HCT116 (cell line): ENCODE measurements at regions not wholly inside any gene's neighbourhood (a gene's known extent, or its start where the extent isn't known, plus 50 kb on each side); places are given as distances from the start of the nearest gene placed in this dataset.

ENCODE experiments used
- EZH2 ChIP-seq: fragments of 200-600 bp; sonication (generic); IDR thresholded peaks from 2 replicates; pipeline ENCODE4 v1.6.1; 2017; ENCODE audit warnings: antibody characterized with exemption, mixed run types
- JUND ChIP-seq: IDR thresholded peaks from 2 replicates; pipeline ENCODE4 v1.6.1; 2012
- POLR2A ChIP-seq: IDR thresholded peaks from 2 replicates; pipeline ENCODE4 v1.7.0; 2011; ENCODE audit warnings: borderline replicate concordance; ENCODE audit not compliant: insufficient read depth, insufficient read length; ENCODE audit errors: extremely low read depth
- POLR2AphosphoS5 ChIP-seq: IDR thresholded peaks from 2 replicates; pipeline ENCODE4 v1.6.1; 2011; ENCODE audit warnings: mild to moderate bottlenecking, low read depth, low read length, moderate library complexity
- RAD21 ChIP-seq: IDR thresholded peaks from 2 replicates; pipeline ENCODE4 v1.6.1; 2012; ENCODE audit warnings: low read depth, mild to moderate bottlenecking
- ZNF274 ChIP-seq: fragments of 200-500 bp; sonication (Bioruptor generic); IDR thresholded peaks from 2 replicates; pipeline ENCODE4 v1.6.1; 2014; ENCODE audit warnings: mild to moderate bottlenecking, low read depth, low read length, inconsistent platforms
- TF ChIP-seq, protein P1 (sequence below), 3 experiments: fragments of 200-600 bp in 1 of 3; sonication (generic) in 1 of 3; IDR thresholded peaks in 2 of 3; conservative IDR thresholded peaks in 1 of 3; 2 replicates each; pipeline ENCODE4 v1.5.1; 2012 to 2017; ENCODE audit warnings: low read depth in 2 of 3, low read length in 2 of 3, antibody characterized with exemption in 1 of 3, borderline replicate concordance in 1 of 3, control low read depth in 1 of 3, mild to moderate bottlenecking in 1 of 3, mixed read lengths in 1 of 3, mixed run types in 1 of 3, moderate library complexity in 1 of 3; ENCODE audit not compliant: insufficient read depth in 1 of 3
- TF ChIP-seq, protein P2 (sequence below): IDR thresholded peaks from 2 replicates; pipeline ENCODE4 v1.6.1; 2012

DNA sequence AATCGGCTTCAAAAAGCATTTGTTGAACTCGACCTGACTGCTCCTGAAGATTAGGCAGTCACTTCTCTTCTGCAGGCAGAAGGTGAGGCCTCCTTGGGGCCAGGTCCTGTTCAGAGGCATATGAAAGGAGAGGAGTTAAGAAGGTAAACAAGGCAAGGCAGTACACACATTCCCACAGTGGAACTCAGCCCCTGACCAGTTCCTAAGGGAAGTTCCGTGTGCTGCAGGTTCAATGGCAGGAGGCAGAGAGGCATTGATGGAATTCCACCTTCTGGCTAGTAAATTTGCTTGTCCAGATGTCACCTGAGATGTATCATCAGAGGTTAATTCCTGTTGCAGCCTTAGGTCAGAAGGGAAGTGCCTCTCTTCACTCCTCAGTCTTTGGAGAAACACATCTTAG is 337.0 kb upstream of the MTNR1B start:
- TF ChIP-seq ZNF274 = no peak
- TF ChIP-seq, protein P1, sequence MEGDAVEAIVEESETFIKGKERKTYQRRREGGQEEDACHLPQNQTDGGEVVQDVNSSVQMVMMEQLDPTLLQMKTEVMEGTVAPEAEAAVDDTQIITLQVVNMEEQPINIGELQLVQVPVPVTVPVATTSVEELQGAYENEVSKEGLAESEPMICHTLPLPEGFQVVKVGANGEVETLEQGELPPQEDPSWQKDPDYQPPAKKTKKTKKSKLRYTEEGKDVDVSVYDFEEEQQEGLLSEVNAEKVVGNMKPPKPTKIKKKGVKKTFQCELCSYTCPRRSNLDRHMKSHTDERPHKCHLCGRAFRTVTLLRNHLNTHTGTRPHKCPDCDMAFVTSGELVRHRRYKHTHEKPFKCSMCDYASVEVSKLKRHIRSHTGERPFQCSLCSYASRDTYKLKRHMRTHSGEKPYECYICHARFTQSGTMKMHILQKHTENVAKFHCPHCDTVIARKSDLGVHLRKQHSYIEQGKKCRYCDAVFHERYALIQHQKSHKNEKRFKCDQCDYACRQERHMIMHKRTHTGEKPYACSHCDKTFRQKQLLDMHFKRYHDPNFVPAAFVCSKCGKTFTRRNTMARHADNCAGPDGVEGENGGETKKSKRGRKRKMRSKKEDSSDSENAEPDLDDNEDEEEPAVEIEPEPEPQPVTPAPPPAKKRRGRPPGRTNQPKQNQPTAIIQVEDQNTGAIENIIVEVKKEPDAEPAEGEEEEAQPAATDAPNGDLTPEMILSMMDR (IDR thresholded peaks at IDR 0.05 in 2 of 3, conservative IDR thresholded peaks at IDR 0.05 in 1 of 3; ENCODE audit: borderline replicate concordance in 1 of 3, insufficient read depth in 1 of 3, low read depth in 2 of 3, low read length in 2 of 3) = no peak
- no peak for TF ChIP-seq POLR2A
- no peak for TF ChIP-seq EZH2
- no peak for TF ChIP-seq RAD21
- TF ChIP-seq POLR2AphosphoS5 = no peak
- TF ChIP-seq JUND = no peak
- TF ChIP-seq, protein P2, sequence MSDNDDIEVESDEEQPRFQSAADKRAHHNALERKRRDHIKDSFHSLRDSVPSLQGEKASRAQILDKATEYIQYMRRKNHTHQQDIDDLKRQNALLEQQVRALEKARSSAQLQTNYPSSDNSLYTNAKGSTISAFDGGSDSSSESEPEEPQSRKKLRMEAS = no peak
